ENCODE measurements at regions not wholly inside any gene's neighbourhood (a gene's known extent, or its start where the extent isn't known, plus 50 kb on each side); places are given as distances from the start of the nearest gene placed in this dataset.

DNA sequence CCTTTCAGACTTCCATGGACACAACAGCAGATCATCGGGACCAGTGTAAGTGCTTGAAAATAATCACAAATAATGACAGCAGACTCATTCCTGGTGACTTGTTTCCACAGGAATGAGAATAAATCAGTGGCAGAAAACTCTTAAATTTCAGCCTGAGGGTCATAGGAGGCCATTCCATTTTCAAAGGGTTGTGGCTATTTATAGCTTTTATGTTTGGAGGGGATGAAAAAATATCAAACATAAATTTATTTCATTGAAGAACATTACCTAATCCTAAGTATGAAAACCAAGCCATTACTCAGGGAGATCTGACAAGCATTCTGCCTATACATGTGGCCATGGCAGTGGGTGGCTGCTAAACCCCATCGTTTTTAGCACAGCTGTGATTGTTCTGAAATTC is 173.6 kb upstream of the CNR1 start:
- no peak for DNase-seq (ENCODE audit: extremely low spot score, unreplicated experiment)
- Mint-ChIP-seq H3K9me3 (ENCODE audit: unreplicated experiment) (peaks cover 4% of the 10 kb centered on the region), H3K27ac (ENCODE audit: unreplicated experiment) (no peak overlapping the region), H3K4me3 (ENCODE audit: unreplicated experiment) (no peak overlapping the region), H3K4me1 (ENCODE audit: unreplicated experiment) (no peaks in the 10 kb centered on the region), H3K36me3 (ENCODE audit: unreplicated experiment) (no peaks in the 10 kb centered on the region), H3K27me3 (ENCODE audit: unreplicated experiment) (no peaks in the 10 kb centered on the region)
- TF ChIP-seq, protein P1, sequence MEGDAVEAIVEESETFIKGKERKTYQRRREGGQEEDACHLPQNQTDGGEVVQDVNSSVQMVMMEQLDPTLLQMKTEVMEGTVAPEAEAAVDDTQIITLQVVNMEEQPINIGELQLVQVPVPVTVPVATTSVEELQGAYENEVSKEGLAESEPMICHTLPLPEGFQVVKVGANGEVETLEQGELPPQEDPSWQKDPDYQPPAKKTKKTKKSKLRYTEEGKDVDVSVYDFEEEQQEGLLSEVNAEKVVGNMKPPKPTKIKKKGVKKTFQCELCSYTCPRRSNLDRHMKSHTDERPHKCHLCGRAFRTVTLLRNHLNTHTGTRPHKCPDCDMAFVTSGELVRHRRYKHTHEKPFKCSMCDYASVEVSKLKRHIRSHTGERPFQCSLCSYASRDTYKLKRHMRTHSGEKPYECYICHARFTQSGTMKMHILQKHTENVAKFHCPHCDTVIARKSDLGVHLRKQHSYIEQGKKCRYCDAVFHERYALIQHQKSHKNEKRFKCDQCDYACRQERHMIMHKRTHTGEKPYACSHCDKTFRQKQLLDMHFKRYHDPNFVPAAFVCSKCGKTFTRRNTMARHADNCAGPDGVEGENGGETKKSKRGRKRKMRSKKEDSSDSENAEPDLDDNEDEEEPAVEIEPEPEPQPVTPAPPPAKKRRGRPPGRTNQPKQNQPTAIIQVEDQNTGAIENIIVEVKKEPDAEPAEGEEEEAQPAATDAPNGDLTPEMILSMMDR (IDR thresholded peaks at IDR 0.05), result no peak

DNA sequence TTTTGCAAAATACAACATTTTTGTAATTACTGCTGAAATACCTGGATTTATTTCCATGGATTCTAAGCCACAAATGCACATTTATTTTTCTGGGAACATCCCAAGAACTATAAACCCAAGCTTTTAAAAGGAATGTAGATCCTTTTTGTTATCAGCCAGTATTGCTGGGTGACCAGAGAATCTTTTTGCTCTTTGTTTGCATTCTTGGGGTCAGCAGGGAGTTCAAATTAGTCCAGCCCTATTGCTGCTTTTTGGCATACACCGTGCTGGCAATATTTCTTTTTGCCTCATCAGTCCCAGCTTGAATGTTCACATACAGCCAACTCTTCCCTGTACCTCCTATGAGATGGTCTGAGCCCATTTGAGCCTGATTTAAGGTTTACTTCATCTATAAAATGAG is 155.2 kb upstream of the CNR1 start:
- DNase-seq (ENCODE audit: extremely low spot score, unreplicated experiment), result no peak
- no peaks in the 10 kb centered on the region for H3K4me1 Mint-ChIP-seq (ENCODE audit: unreplicated experiment)
- H3K27me3 Mint-ChIP-seq (ENCODE audit: unreplicated experiment), result peaks cover 3% of the 10 kb centered on the region
- H3K9me3 Mint-ChIP-seq (ENCODE audit: unreplicated experiment), result no peaks in the 10 kb centered on the region
- H3K4me3 Mint-ChIP-seq (ENCODE audit: unreplicated experiment), result no peak overlapping the region
- H3K36me3 Mint-ChIP-seq (ENCODE audit: unreplicated experiment), result no peaks in the 10 kb centered on the region
- TF ChIP-seq, protein P1 (IDR thresholded peaks at IDR 0.05), result no peak
- no peak overlapping the region for H3K27ac Mint-ChIP-seq (ENCODE audit: unreplicated experiment)

DNA sequence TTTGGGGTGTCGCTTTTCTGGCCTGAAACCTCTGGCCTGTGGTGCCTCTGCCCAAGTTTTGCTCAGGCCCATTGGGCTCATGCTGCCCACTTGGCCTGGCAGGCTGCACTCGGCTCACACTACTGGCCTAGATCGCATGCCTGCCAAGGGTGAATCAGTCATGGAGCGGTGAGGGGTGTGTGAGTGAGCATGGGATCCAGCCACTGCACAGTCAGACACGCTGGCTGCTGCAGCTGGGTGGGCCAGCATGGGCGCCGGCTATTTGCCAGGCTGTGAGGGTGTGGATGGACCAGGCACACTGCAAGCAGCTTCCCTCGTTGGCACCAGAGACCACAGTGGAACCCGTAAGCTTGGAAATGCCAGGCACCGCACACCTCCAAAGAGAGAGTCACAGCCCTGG is 145.4 kb upstream of the CNR1 start:
- H3K9me3 Mint-ChIP-seq (ENCODE audit: unreplicated experiment), result no peaks in the 10 kb centered on the region
- no peaks in the 10 kb centered on the region for H3K4me1 Mint-ChIP-seq (ENCODE audit: unreplicated experiment)
- TF ChIP-seq, protein P1 (IDR thresholded peaks at IDR 0.05), result no peak
- no peak overlapping the region for H3K4me3 Mint-ChIP-seq (ENCODE audit: unreplicated experiment)
- no peaks in the 10 kb centered on the region for H3K27me3 Mint-ChIP-seq (ENCODE audit: unreplicated experiment)
- DNase-seq (ENCODE audit: extremely low spot score, unreplicated experiment), result no peak
- H3K27ac Mint-ChIP-seq (ENCODE audit: unreplicated experiment), result no peak overlapping the region
- no peaks in the 10 kb centered on the region for H3K36me3 Mint-ChIP-seq (ENCODE audit: unreplicated experiment)

DNA sequence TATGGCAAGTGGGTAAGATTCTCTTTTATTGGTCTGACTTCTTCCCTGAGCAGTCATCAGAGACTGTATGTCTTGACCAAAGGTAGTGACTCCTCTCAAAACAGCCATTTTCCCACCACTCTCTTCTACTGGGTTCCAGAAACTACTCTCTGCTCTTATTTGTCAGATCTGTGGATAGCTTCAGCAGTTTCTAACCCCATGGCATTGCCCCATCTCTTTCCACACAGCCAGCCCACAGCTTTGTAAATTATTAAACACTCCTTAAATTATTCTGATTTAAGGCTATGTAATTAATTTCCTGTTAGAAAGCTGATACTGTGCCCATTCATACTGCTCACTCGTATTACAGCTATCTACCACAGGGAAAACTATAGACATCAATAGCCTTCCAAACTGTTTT is 138.4 kb upstream of the CNR1 start:
- Mint-ChIP-seq H3K27ac (ENCODE audit: unreplicated experiment) (no peak overlapping the region), H3K36me3 (ENCODE audit: unreplicated experiment) (no peaks in the 10 kb centered on the region), H3K9me3 (ENCODE audit: unreplicated experiment) (no peaks in the 10 kb centered on the region), H3K27me3 (ENCODE audit: unreplicated experiment) (no peaks in the 10 kb centered on the region), H3K4me3 (ENCODE audit: unreplicated experiment) (no peak overlapping the region), H3K4me1 (ENCODE audit: unreplicated experiment) (no peaks in the 10 kb centered on the region)
- no peak for DNase-seq (ENCODE audit: extremely low spot score, unreplicated experiment)
- TF ChIP-seq, protein P1 (IDR thresholded peaks at IDR 0.05), result no peak

DNA sequence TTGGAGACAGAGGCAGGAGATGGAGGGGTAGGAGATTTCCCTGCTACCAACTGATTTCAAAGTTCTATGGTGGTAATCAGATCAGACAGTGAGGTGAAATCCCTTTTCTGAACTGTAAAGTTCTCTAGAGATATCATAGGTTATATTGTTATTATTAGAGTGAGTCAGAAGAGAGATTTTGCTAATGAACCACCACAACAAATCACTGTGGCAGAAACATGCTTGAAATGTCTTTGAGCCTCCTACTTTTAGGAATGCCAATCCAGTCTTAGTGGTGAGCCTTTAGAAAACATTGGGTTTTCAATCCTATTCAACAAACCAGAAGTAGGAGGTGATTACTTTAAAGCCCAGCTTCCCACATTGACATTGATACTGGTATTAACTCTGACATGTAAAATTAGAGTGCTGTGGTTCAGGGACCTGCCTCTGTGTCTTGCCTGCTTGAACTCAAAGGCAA is 136.7 kb upstream of the CNR1 start:
- H3K27me3 Mint-ChIP-seq (ENCODE audit: unreplicated experiment), result no peaks in the 10 kb centered on the region
- no peak for DNase-seq (ENCODE audit: extremely low spot score, unreplicated experiment)
- no peaks in the 10 kb centered on the region for H3K9me3 Mint-ChIP-seq (ENCODE audit: unreplicated experiment)
- H3K27ac Mint-ChIP-seq (ENCODE audit: unreplicated experiment), result no peak overlapping the region
- H3K36me3 Mint-ChIP-seq (ENCODE audit: unreplicated experiment), result no peaks in the 10 kb centered on the region
- TF ChIP-seq, protein P1 (IDR thresholded peaks at IDR 0.05), result no peak
- H3K4me1 Mint-ChIP-seq (ENCODE audit: unreplicated experiment), result no peaks in the 10 kb centered on the region
- no peak overlapping the region for H3K4me3 Mint-ChIP-seq (ENCODE audit: unreplicated experiment)
